GM12878 (cell line): ENCODE measurements at regions not wholly inside any gene's neighbourhood (a gene's known extent, or its start where the extent isn't known, plus 50 kb on each side); places are given as distances from the start of the nearest gene placed in this dataset.

Experiments used
- ATAC-seq: fragments of 200-7000 bp; cut with Tn5 transposase; 3 replicates; pipeline ENCODE4 v1.9.1; 2020; ENCODE audit warnings: mild to moderate bottlenecking, moderate library complexity
- BruUV-seq: library from RNA; stranded (reverse); fragments of 400-500 nt; replicated peaks from 2 replicates; lab custom pipeline; 2021; lab: Mats Ljungman, UMichigan
- CTCF ChIA-PET: fragments of 300-600 bp; sonication (Branson Sonifier 250); formaldehyde crosslinking; extraction: SDS; loops from one replicate; lab custom pipeline; 2021; ENCODE audit warnings: inconsistent platforms; lab: Yijun Ruan, JAX
- POLR2A ChIA-PET: fragments of 350-600 bp; formaldehyde crosslinking; extraction: SDS; loops from one replicate; lab custom pipeline; 2021; ENCODE audit warnings: inconsistent platforms; lab: Charles Lee
- RAD21 ChIA-PET: fragments of 300-600 bp; sonication (Branson Sonifier 250); formaldehyde crosslinking; loops from one replicate; lab custom pipeline; 2023; ENCODE audit warnings: antibody characterized with exemption; ENCODE audit not compliant: unreplicated experiment; lab: Charles Lee
- SMC1A ChIA-PET: fragments of 300-600 bp; sonication (Branson Sonifier 250); formaldehyde crosslinking; loops from one replicate; lab custom pipeline; 2023; ENCODE audit not compliant: unreplicated experiment, uncharacterized antibody; lab: Charles Lee
- DNase-seq: peaks from one replicate; pipeline ENCODE4 v3.0.0-alpha.2; 2011; ENCODE audit warnings: low read depth, low spot score
- FAIRE-seq: peaks from 3 replicates; lab custom pipeline; 2011; peaks lifted over from hg19 to GRCh38; lab: Jason Lieb, UNC
- H2AFZ ChIP-seq: 2 replicates; pipeline ENCODE4 v1.6.0; 2011; ENCODE audit warnings: low read depth, low read length, control low read depth; ENCODE audit not compliant: control insufficient read depth
- H3K27ac ChIP-seq: 2 replicates; pipeline ENCODE4 v1.5.1; 2011; ENCODE audit warnings: control low read depth; ENCODE audit not compliant: control insufficient read depth, insufficient read depth
- H3K27me3 ChIP-seq, 2 experiments: replicated peaks in 1 of 2; 2 replicates each; pipeline versions ENCODE4 v1.6.0 to v1.6.1; 2011; ENCODE audit warnings: low read length in 1 of 2; ENCODE audit not compliant: control insufficient read depth in 2 of 2, insufficient read depth in 2 of 2
- H3K36me3 ChIP-seq, 2 experiments: 2 replicates each; pipeline ENCODE4 v1.5.1; 2011; ENCODE audit warnings: low read length in 1 of 2; ENCODE audit not compliant: control insufficient read depth in 2 of 2, insufficient read depth in 2 of 2
- H3K4me1 ChIP-seq: 2 replicates; pipeline ENCODE4 v1.6.1; 2011; ENCODE audit warnings: mild to moderate bottlenecking, low read length, moderate library complexity, mixed read lengths; ENCODE audit not compliant: control insufficient read depth, insufficient read depth
- H3K4me2 ChIP-seq: 2 replicates; pipeline ENCODE4 v1.6.0; 2011; ENCODE audit warnings: control low read depth; ENCODE audit not compliant: control insufficient read depth, insufficient read depth
- H3K4me3 ChIP-seq: fragments of 200-600 bp; sonication (generic); 2 replicates; pipeline ENCODE4 v1.5.1; 2016
- H3K79me2 ChIP-seq: 2 replicates; pipeline ENCODE4 v1.6.0; 2011; ENCODE audit warnings: low read length; ENCODE audit not compliant: control insufficient read depth, insufficient read depth
- H3K9ac ChIP-seq: 2 replicates; pipeline ENCODE4 v1.8.0; 2011; ENCODE audit warnings: low read length, control low read depth, mixed read lengths; ENCODE audit not compliant: control insufficient read depth, insufficient read depth
- H3K9me3 ChIP-seq: replicated peaks from 3 replicates; pipeline ENCODE4 v1.5.1; 2011; ENCODE audit warnings: mild to moderate bottlenecking, low read length; ENCODE audit not compliant: control insufficient read depth, insufficient read depth
- H4K20me1 ChIP-seq: 2 replicates; pipeline ENCODE4 v1.6.0; 2011; ENCODE audit not compliant: control insufficient read depth, insufficient read depth
- ATF7 ChIP-seq: fragments of 450-650 bp; IDR thresholded peaks from 2 replicates; pipeline ENCODE4 v1.6.1; 2016; ENCODE audit warnings: low read depth, mild to moderate bottlenecking
- CEBPB ChIP-seq, 2 experiments: fragments of 150-350 bp in 1 of 2; IDR thresholded peaks; 2 replicates each; pipeline ENCODE4 v1.6.1; 2012 to 2014; ENCODE audit warnings: low read depth in 2 of 2, low read length in 2 of 2, borderline replicate concordance in 1 of 2, inconsistent platforms in 1 of 2
- CHD4 ChIP-seq: fragments of 200-600 bp; sonication (generic); IDR thresholded peaks from 2 replicates; pipeline ENCODE4 v1.6.1; 2016; ENCODE audit warnings: mild to moderate bottlenecking
- FOS ChIP-seq: IDR thresholded peaks from 3 replicates; pipeline ENCODE4 v1.6.1; 2011; ENCODE audit warnings: borderline replicate concordance; ENCODE audit not compliant: insufficient read length; ENCODE audit errors: extremely low read depth
- NFYA ChIP-seq: IDR thresholded peaks from 2 replicates; pipeline ENCODE4 v1.6.1; 2011; ENCODE audit warnings: low read depth, mild to moderate bottlenecking, low read length, improper control_type of control experiment, borderline replicate concordance
- RAD21 ChIP-seq: IDR thresholded peaks from 2 replicates; pipeline ENCODE4 v1.6.1; 2011; ENCODE audit warnings: mild to moderate bottlenecking, low read depth, low read length, moderate library complexity; ENCODE audit not compliant: insufficient read depth
- RCOR1 ChIP-seq: conservative IDR thresholded peaks from 2 replicates; pipeline ENCODE4 v1.6.1; 2012; ENCODE audit warnings: low read depth, low read length, improper control_type of control experiment
- RUNX3 ChIP-seq: IDR thresholded peaks from 2 replicates; pipeline ENCODE4 v1.6.1; 2012; ENCODE audit warnings: low read length, inconsistent platforms
- SIN3A ChIP-seq: IDR thresholded peaks from 2 replicates; pipeline ENCODE4 v1.6.1; 2012; ENCODE audit warnings: low read depth, low read length, improper control_type of control experiment
- SRF ChIP-seq, 2 experiments: IDR thresholded peaks; 2 replicates each; pipeline ENCODE4 v1.6.1; 2011; ENCODE audit warnings: low read depth in 2 of 2, low read length in 2 of 2, mild to moderate bottlenecking in 1 of 2, moderate library complexity in 1 of 2
- TCF3 ChIP-seq: IDR thresholded peaks from 2 replicates; pipeline ENCODE4 v1.6.1; 2012; ENCODE audit warnings: low read depth, mild to moderate bottlenecking, low read length, borderline replicate concordance; ENCODE audit not compliant: insufficient read depth
- ZBTB11 ChIP-seq: fragments of 450-650 bp; formaldehyde crosslinking; IDR thresholded peaks from 2 replicates; pipeline ENCODE4 v1.5.0; 2022; ENCODE audit warnings: mild to moderate bottlenecking, missing genetic modification characterization
- WGBS: methylation state at CpG from one replicate; pipeline ENCODE4 v1.1.6; 2016; ENCODE audit warnings: low lambda C conversion rate; ENCODE audit not compliant: insufficient replicate concordance, insufficient coverage; ENCODE audit errors: missing lambda C conversion rate; 5-methylcytosine and 5-hydroxymethylcytosine counted together
- in situ Hi-C: fragments of 300-500 bp; cut with MboI; formaldehyde crosslinking; loops from 9 replicates; pipeline ENCODE4 v1.14.3; 2018; ENCODE audit warnings: mixed read lengths
- intact Hi-C: fragments of 100-400 bp; cut with micrococcal nuclease; formaldehyde crosslinking; loops from one replicate; pipeline ENCODE4 v1.14.2; 2022; ENCODE audit not compliant: unreplicated experiment
- TF ChIP-seq, protein P1 (sequence below), 3 experiments: IDR thresholded peaks in 2 of 3; conservative IDR thresholded peaks in 1 of 3; 2 replicates each; pipeline ENCODE4 v1.5.1; 2011; ENCODE audit warnings: low read depth in 3 of 3, low read length in 3 of 3, mild to moderate bottlenecking in 3 of 3, control low read depth in 2 of 3, moderate library complexity in 2 of 3, inconsistent platforms in 1 of 3, mixed read lengths in 1 of 3; ENCODE audit not compliant: control insufficient read depth in 2 of 3, insufficient read depth in 1 of 3; ENCODE audit errors: extremely low read depth in 1 of 3
- TF ChIP-seq, protein P2 (sequence below): IDR thresholded peaks from 2 replicates; pipeline ENCODE4 v1.6.1; 2011; ENCODE audit warnings: mild to moderate bottlenecking, low read depth, low read length, moderate library complexity; ENCODE audit not compliant: insufficient replicate concordance

GRCh38 chr3:144546539-144546938 lies 574.9 kb downstream of the DIPK2A start:
- 19% methylated on average over 2 of the region's 2 CpGs for WGBS
- ATAC-seq = no peak

GRCh38 chr3:144548346-144548745 lies 576.7 kb downstream of the DIPK2A start:
- no TSS peak for BruUV-seq
- ATAC-seq = no peak
- 58% methylated on average over 4 of the region's 4 CpGs for WGBS
- ChIA-PET POLR2A (no interaction called here), CTCF (no interaction called here), RAD21 (no interaction called here), SMC1A (no interaction called here)
- H4K20me1 ChIP-seq = no peaks in the 10 kb centered on the region
- DNase-seq = no peak
- no peak overlapping the region for H3K9ac ChIP-seq
- no peaks in the 10 kb centered on the region for H3K36me3 ChIP-seq
- no peak for FAIRE-seq
- no peak overlapping the region for H3K4me2 ChIP-seq
- no peak overlapping the region for H3K4me3 ChIP-seq
- H3K27ac ChIP-seq = no peak overlapping the region
- no peaks in the 10 kb centered on the region for H3K79me2 ChIP-seq
- H3K9me3 ChIP-seq = no peaks in the 10 kb centered on the region
- no peaks in the 10 kb centered on the region for H3K27me3 ChIP-seq
- no peaks in the 10 kb centered on the region for H3K4me1 ChIP-seq
- in situ Hi-C loops = no loop called here
- intact Hi-C loops = no loop called here
- no peak overlapping the region for H2AFZ ChIP-seq
- TF ChIP-seq SRF (IDR thresholded peaks at IDR 0.05; ENCODE audit: low read depth in 2 of 2, low read length in 2 of 2) (no peak), TCF3 (no peak), SIN3A (no peak), ZBTB11 (CRISPR knock-in tag) (no peak), RCOR1 (no peak)
- TF ChIP-seq, protein P1, sequence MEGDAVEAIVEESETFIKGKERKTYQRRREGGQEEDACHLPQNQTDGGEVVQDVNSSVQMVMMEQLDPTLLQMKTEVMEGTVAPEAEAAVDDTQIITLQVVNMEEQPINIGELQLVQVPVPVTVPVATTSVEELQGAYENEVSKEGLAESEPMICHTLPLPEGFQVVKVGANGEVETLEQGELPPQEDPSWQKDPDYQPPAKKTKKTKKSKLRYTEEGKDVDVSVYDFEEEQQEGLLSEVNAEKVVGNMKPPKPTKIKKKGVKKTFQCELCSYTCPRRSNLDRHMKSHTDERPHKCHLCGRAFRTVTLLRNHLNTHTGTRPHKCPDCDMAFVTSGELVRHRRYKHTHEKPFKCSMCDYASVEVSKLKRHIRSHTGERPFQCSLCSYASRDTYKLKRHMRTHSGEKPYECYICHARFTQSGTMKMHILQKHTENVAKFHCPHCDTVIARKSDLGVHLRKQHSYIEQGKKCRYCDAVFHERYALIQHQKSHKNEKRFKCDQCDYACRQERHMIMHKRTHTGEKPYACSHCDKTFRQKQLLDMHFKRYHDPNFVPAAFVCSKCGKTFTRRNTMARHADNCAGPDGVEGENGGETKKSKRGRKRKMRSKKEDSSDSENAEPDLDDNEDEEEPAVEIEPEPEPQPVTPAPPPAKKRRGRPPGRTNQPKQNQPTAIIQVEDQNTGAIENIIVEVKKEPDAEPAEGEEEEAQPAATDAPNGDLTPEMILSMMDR (IDR thresholded peaks at IDR 0.05 in 2 of 3, conservative IDR thresholded peaks at IDR 0.05 in 1 of 3; ENCODE audit: control insufficient read depth in 2 of 3, extremely low read depth in 1 of 3, insufficient read depth in 1 of 3, low read depth in 3 of 3, low read length in 3 of 3) = no peak

More at GRCh38 chr3:144546539-144546938, 574.9 kb downstream of the DIPK2A start:
- Histone ChIP-seq H3K9ac (no peak overlapping the region), H3K9me3 (no peaks in the 10 kb centered on the region), H3K4me1 (no peaks in the 10 kb centered on the region), H2AFZ (no peak overlapping the region; the same call in 1 of the 2 replicates), H3K79me2 (no peaks in the 10 kb centered on the region), H3K27me3 (no peaks in the 10 kb centered on the region)
- no peak for DNase-seq
- intact Hi-C loops = no loop called here
- BruUV-seq = no TSS peak
- POLR2A ChIA-PET = no interaction called here
- CTCF ChIA-PET = no interaction called here
- no peak for TF ChIP-seq FOS
- TF ChIP-seq ATF7 = no peak
- TF ChIP-seq RUNX3 = no peak
- TF ChIP-seq, protein P2, sequence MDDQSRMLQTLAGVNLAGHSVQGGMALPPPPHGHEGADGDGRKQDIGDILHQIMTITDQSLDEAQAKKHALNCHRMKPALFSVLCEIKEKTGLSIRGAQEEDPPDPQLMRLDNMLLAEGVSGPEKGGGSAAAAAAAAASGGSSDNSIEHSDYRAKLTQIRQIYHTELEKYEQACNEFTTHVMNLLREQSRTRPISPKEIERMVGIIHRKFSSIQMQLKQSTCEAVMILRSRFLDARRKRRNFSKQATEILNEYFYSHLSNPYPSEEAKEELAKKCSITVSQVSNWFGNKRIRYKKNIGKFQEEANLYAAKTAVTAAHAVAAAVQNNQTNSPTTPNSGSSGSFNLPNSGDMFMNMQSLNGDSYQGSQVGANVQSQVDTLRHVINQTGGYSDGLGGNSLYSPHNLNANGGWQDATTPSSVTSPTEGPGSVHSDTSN = no peak
- no peak for TF ChIP-seq NFYA
- no peak for TF ChIP-seq CHD4
- no peak for TF ChIP-seq RAD21
- no peak for TF ChIP-seq CEBPB (IDR thresholded peaks at IDR 0.05; ENCODE audit: borderline replicate concordance in 1 of 2, low read depth in 2 of 2, low read length in 2 of 2)
- TF ChIP-seq, all 136 proteins: peak for 0
- SMC1A ChIA-PET = no interaction called here
- FAIRE-seq = no peak
- Histone ChIP-seq H4K20me1 (no peaks in the 10 kb centered on the region), H3K27ac (no peak overlapping the region), H3K4me3 (no peak overlapping the region), H3K4me2 (no peak overlapping the region), H3K36me3 (no peaks in the 10 kb centered on the region)
- in situ Hi-C loops = no loop called here
- RAD21 ChIA-PET = no interaction called here
